EL (cell line): ENCODE measurements at regions not wholly inside any gene's neighbourhood (a gene's known extent, or its start where the extent isn't known, plus 50 kb on each side); places are given as distances from the start of the nearest gene placed in this dataset.

ENCODE experiments used
- DNase-seq: peaks from one replicate; pipeline ENCODE4 v3.0.0-alpha.2; 2016

GRCh38 chr1:73181190-73181540, 898.8 kb upstream of the NEGR1 start:
- no peak for DNase-seq

GRCh38 chr1:73180397-73181189, 898.3 kb upstream of the NEGR1 start:
- DNase-seq, result no peak

- no peak for DNase-seq
These were observed 894.6 kb upstream of the NEGR1 start for GRCh38 chr1:73176902-73177301.

- DNase-seq, result no peak
These were observed 884.8 kb upstream of the NEGR1 start for GRCh38 chr1:73167009-73167657.

- DNase-seq, result peak; percentile 10
These were observed 880.2 kb upstream of the NEGR1 start for GRCh38 chr1:73162564-73162963.

GRCh38 chr1:73161418-73161817, 879.1 kb upstream of the NEGR1 start:
- no peak for DNase-seq

GRCh38 chr1:73160759-73161158, 878.4 kb upstream of the NEGR1 start:
- no peak for DNase-seq

GRCh38 chr1:73144311-73144710, 862.0 kb upstream of the NEGR1 start:
- no peak for DNase-seq

- no peak for DNase-seq
These were observed 854.6 kb upstream of the NEGR1 start for GRCh38 chr1:73136975-73137374.

- DNase-seq, result no peak
These were observed 824.6 kb upstream of the NEGR1 start for GRCh38 chr1:73106931-73107330.

- DNase-seq, result no peak
These were observed 823.4 kb upstream of the NEGR1 start for GRCh38 chr1:73105755-73106154.

- no peak for DNase-seq
These were observed 822.4 kb upstream of the NEGR1 start for GRCh38 chr1:73104749-73105148.

GRCh38 chr1:73100216-73100615, 817.9 kb upstream of the NEGR1 start:
- DNase-seq, result no peak

- no peak for DNase-seq
These were observed 815.6 kb upstream of the NEGR1 start for GRCh38 chr1:73097917-73098316.

- DNase-seq, result no peak
These were observed 814.5 kb upstream of the NEGR1 start for GRCh38 chr1:73096841-73097240.

GRCh38 chr1:73092383-73092782, 810.0 kb upstream of the NEGR1 start:
- no peak for DNase-seq

GRCh38 chr1:73066866-73067265, 784.5 kb upstream of the NEGR1 start:
- no peak for DNase-seq

- DNase-seq, result no peak
These were observed 783.2 kb upstream of the NEGR1 start for GRCh38 chr1:73065339-73066041.

GRCh38 chr1:73056826-73057225, 774.5 kb upstream of the NEGR1 start:
- no peak for DNase-seq

GRCh38 chr1:73044241-73045036, 762.1 kb upstream of the NEGR1 start:
- no peak for DNase-seq

- no peak for DNase-seq
These were observed 760.1 kb upstream of the NEGR1 start for GRCh38 chr1:73042403-73042802.

- no peak for DNase-seq
These were observed 758.5 kb upstream of the NEGR1 start for GRCh38 chr1:73040811-73041210.

GRCh38 chr1:73034271-73034670, 751.9 kb upstream of the NEGR1 start:
- DNase-seq, result no peak
